ENCODE measurements at regions not wholly inside any gene's neighbourhood (a gene's known extent, or its start where the extent isn't known, plus 50 kb on each side); places are given as distances from the start of the nearest gene placed in this dataset.

- TF ChIP-seq SMARCA4 (IDR thresholded peaks at IDR 0.05) (peak; percentile 29; the same call in 1 of the 2 replicates), NBN (IDR thresholded peaks at IDR 0.05; ENCODE audit: low read depth) (no peak), CREB5 (CRISPR knock-in tag; IDR thresholded peaks at IDR 0.05) (no peak), ZNF584 (CRISPR knock-in tag; IDR thresholded peaks at IDR 0.05; ENCODE audit: low read depth) (0 out of 2 replicates have a peak, but pooled peaks have one; percentile 39), RBBP5 (IDR thresholded peaks at IDR 0.05; ENCODE audit: borderline replicate concordance, insufficient read depth, low read length, poor library complexity, severe bottlenecking) (no peak), JUN (IDR thresholded peaks at IDR 0.05; ENCODE audit: borderline replicate concordance, low read depth, low read length) (peak; percentile 65; the same call in 1 of the 2 replicates), JUN (CRISPR knock-in tag; IDR thresholded peaks at IDR 0.05; ENCODE audit: borderline replicate concordance) (no peak), GTF2E2 (tag; IDR thresholded peaks at IDR 0.05) (no peak), ZNF512 (tag; IDR thresholded peaks at IDR 0.05) (no peak), SRSF1 (IDR thresholded peaks at IDR 0.05; ENCODE audit: low read depth, low read length) (no peak), GTF3C2 (IDR thresholded peaks at IDR 0.05; ENCODE audit: borderline replicate concordance, extremely low read depth, insufficient read length) (no peak), ZNF561 (CRISPR knock-in tag; conservative IDR thresholded peaks at IDR 0.05) (no peak), POLR3G (IDR thresholded peaks at IDR 0.05; ENCODE audit: extremely low read depth, insufficient read length, insufficient replicate concordance) (no peak), CXXC5 (CRISPR knock-in tag; IDR thresholded peaks at IDR 0.05) (no peak), FOXP4 (CRISPR knock-in tag; IDR thresholded peaks at IDR 0.05; ENCODE audit: borderline replicate concordance) (no peak), SPI1 (IDR thresholded peaks at IDR 0.05; ENCODE audit: borderline replicate concordance, low read depth, low read length) (no peak), HIVEP1 (CRISPR knock-in tag; IDR thresholded peaks at IDR 0.05) (no peak), NFRKB (IDR thresholded peaks at IDR 0.05; ENCODE audit: low read depth) (no peak), ZNF133 (CRISPR knock-in tag; IDR thresholded peaks at IDR 0.05) (no peak), CEBPB (tag; IDR thresholded peaks at IDR 0.05) (peak; percentile 81), DIDO1 (tag; IDR thresholded peaks at IDR 0.05; ENCODE audit: low read depth) (no peak), POLR2G (IDR thresholded peaks at IDR 0.05; ENCODE audit: low read depth, low read length) (no peak)
Measured at GRCh38 chr9:105053209-105053652, 125.3 kb upstream of the ABCA1 start (continued).

Measured in K562 (cell line).